ENCODE measurements at regions not wholly inside any gene's neighbourhood (a gene's known extent, or its start where the extent isn't known, plus 50 kb on each side); places are given as distances from the start of the nearest gene placed in this dataset.

DNA sequence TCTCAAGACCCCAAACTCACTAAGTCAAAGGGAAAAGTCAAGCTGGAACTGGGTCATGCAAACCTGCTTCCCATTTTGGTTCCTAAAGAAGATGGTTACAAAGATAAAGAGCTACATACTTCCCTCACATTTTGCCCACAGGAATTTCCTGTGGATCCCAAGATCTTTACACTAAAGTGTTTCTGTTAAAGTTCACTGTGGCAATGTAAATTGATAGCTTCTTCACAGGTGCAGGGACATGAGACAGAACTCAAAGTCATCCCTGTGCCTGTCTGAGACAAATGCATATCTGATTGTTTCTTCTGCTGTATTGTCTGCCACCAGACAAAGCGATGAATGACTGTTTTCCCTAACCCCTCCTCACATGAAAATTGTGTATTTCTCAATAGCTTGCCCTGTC lies 567.8 kb downstream of the ZIC1 start:
- ChIA-PET CTCF (no interaction called here), POLR2A (no interaction called here)
- Mint-ChIP-seq H3K27ac (no peak overlapping the region), H3K4me3 (no peak overlapping the region), H3K27me3 (no peaks in the 10 kb centered on the region), H3K9me3 (peaks cover 3% of the 10 kb centered on the region), H3K36me3 (ENCODE audit: low read depth) (no peaks in the 10 kb centered on the region), H3K4me1 (ENCODE audit: low read depth) (no peaks in the 10 kb centered on the region)
- no peak overlapping the region for H3K4me3 ChIP-seq (ENCODE audit: low read length)
- no peaks in the 10 kb centered on the region for H3K27me3 ChIP-seq (ENCODE audit: control insufficient read depth in 1 of 2, insufficient read depth in 2 of 2, low read length in 2 of 2)
- H3K36me3 ChIP-seq (ENCODE audit: insufficient read depth, low read length): no peaks in the 10 kb centered on the region
- ATAC-seq (ENCODE audit: poor library complexity): no peak
- peaks cover 0 to 3% of the 10 kb centered on the region in 2 experiments for H3K9me3 ChIP-seq (ENCODE audit: control insufficient read depth in 1 of 2, insufficient read depth in 1 of 2, low read length in 2 of 2)
- H3K4me1 ChIP-seq (ENCODE audit: insufficient read depth, low read length): no peaks in the 10 kb centered on the region
- DNase-seq: no peak
- intact Hi-C loops (cut with DNase I, micrococcal nuclease): no loop called here
- TF ChIP-seq, protein P1, sequence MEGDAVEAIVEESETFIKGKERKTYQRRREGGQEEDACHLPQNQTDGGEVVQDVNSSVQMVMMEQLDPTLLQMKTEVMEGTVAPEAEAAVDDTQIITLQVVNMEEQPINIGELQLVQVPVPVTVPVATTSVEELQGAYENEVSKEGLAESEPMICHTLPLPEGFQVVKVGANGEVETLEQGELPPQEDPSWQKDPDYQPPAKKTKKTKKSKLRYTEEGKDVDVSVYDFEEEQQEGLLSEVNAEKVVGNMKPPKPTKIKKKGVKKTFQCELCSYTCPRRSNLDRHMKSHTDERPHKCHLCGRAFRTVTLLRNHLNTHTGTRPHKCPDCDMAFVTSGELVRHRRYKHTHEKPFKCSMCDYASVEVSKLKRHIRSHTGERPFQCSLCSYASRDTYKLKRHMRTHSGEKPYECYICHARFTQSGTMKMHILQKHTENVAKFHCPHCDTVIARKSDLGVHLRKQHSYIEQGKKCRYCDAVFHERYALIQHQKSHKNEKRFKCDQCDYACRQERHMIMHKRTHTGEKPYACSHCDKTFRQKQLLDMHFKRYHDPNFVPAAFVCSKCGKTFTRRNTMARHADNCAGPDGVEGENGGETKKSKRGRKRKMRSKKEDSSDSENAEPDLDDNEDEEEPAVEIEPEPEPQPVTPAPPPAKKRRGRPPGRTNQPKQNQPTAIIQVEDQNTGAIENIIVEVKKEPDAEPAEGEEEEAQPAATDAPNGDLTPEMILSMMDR (IDR thresholded peaks at IDR 0.05): no peak
- no peak overlapping the region for H3K27ac ChIP-seq (ENCODE audit: low read depth in 1 of 2, low read length in 2 of 2)

DNA sequence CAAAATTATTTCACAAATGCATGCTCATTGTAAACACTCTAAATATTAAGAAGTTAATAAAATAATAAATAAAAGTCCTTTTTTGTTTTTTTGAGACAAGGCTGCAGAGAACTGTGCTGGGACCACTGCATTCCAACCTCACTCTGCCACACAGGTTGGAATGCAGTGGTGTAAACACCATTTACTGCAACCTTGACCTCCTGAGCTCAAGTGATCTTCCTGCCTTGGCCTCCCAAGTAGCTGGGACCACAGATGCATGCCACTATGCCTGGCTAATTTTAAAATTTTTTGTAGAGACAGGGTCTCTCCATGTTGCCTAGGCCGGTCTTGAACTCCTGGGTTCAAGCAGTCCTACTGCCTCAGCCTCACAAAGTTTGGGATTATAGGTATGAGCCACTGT lies 578.4 kb downstream of the ZIC1 start:
- Histone ChIP-seq H3K27me3 (ENCODE audit: control insufficient read depth in 1 of 2, insufficient read depth in 2 of 2, low read length in 2 of 2) (no peaks in the 10 kb centered on the region), H3K4me1 (ENCODE audit: insufficient read depth, low read length) (no peaks in the 10 kb centered on the region), H3K9me3 (ENCODE audit: control insufficient read depth in 1 of 2, insufficient read depth in 1 of 2, low read length in 2 of 2) (peaks cover 0 to 9% of the 10 kb centered on the region in 2 experiments), H3K27ac (ENCODE audit: low read depth in 1 of 2, low read length in 2 of 2) (no peak overlapping the region), H3K4me3 (ENCODE audit: low read length) (no peak overlapping the region), H3K36me3 (ENCODE audit: insufficient read depth, low read length) (no peaks in the 10 kb centered on the region)
- Mint-ChIP-seq H3K36me3 (ENCODE audit: low read depth) (no peaks in the 10 kb centered on the region), H3K9me3 (no peaks in the 10 kb centered on the region), H3K27ac (no peak overlapping the region), H3K4me1 (ENCODE audit: low read depth) (no peaks in the 10 kb centered on the region), H3K4me3 (no peak overlapping the region), H3K27me3 (no peaks in the 10 kb centered on the region)
- DNase-seq (no peak), ATAC-seq (ENCODE audit: poor library complexity) (no peak)
- CTCF ChIA-PET: no interaction called here
- TF ChIP-seq, protein P1 (IDR thresholded peaks at IDR 0.05): no peak
- intact Hi-C loops (cut with DNase I, micrococcal nuclease): no loop called here
- POLR2A ChIA-PET: no interaction called here

DNA sequence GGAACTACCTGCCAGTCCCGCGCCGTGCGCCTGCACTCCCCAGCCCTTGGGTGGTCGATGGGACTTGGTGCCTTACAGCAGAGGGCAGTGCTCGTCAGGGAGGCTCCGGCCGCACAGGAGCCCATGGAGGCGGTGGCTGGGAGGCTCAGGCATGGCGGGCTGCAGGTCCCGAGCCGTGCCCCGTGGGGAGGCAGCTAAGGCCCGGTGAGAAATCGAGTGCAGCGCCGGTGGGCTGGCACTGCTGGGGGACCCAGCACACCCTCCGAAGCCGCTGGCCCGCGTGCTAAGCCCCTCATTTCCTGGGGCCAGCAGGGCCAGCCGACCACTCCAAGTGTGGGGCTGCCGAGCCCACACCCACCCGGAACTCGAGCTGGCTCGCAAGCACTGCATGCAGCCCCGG lies 580.2 kb downstream of the ZIC1 start:
- ChIA-PET POLR2A (no interaction called here), CTCF (no interaction called here)
- H3K27ac Mint-ChIP-seq: no peak overlapping the region
- no peaks in the 10 kb centered on the region for H3K27me3 ChIP-seq (ENCODE audit: control insufficient read depth in 1 of 2, insufficient read depth in 2 of 2, low read length in 2 of 2)
- no peak overlapping the region for H3K27ac ChIP-seq (ENCODE audit: low read depth in 1 of 2, low read length in 2 of 2)
- no peak overlapping the region for H3K4me3 ChIP-seq (ENCODE audit: low read length)
- no peak overlapping the region for H3K4me3 Mint-ChIP-seq
- intact Hi-C loops (cut with DNase I, micrococcal nuclease): no loop called here
- H3K9me3 Mint-ChIP-seq: no peaks in the 10 kb centered on the region
- H3K4me1 Mint-ChIP-seq (ENCODE audit: low read depth): no peaks in the 10 kb centered on the region
- DNase-seq (no peak), ATAC-seq (ENCODE audit: poor library complexity) (no peak)
- H3K27me3 Mint-ChIP-seq: no peaks in the 10 kb centered on the region
- no peaks in the 10 kb centered on the region for H3K4me1 ChIP-seq (ENCODE audit: insufficient read depth, low read length)
- no peaks in the 10 kb centered on the region for H3K36me3 Mint-ChIP-seq (ENCODE audit: low read depth)
- TF ChIP-seq, protein P1 (IDR thresholded peaks at IDR 0.05): no peak
- H3K9me3 ChIP-seq (ENCODE audit: control insufficient read depth in 1 of 2, insufficient read depth in 1 of 2, low read length in 2 of 2): peaks cover 0 to 9% of the 10 kb centered on the region in 2 experiments
- H3K36me3 ChIP-seq (ENCODE audit: insufficient read depth, low read length): no peaks in the 10 kb centered on the region

Measured in CD4-positive, alpha-beta T cell (primary cell).